Liver (tissue), 8 donors: ENCODE measurements at regions not wholly inside any gene's neighbourhood (a gene's known extent, or its start where the extent isn't known, plus 50 kb on each side); places are given as distances from the start of the nearest gene placed in this dataset.

ENCODE experiments used
- DNase-seq: peaks from one replicate; pipeline ENCODE4 v3.0.0-alpha.2; 2017; ENCODE audit warnings: low spot score
- H3K27ac ChIP-seq, 2 donors: one replicate each; pipeline ENCODE4 v1.7.0; 2013; ENCODE audit warnings: inconsistent platforms in 2 of 2, low read length in 2 of 2, control low read depth in 1 of 2, low read depth in 1 of 2, mild to moderate bottlenecking in 1 of 2
- H3K27me3 ChIP-seq, 4 donors: one replicate each; pipeline versions ENCODE4 v1.6.1 to v1.7.0; 2013; ENCODE audit warnings: low read length in 3 of 4, inconsistent platforms in 1 of 4, mild to moderate bottlenecking in 1 of 4, moderate library complexity in 1 of 4; ENCODE audit not compliant: control insufficient read depth in 4 of 4, insufficient read depth in 4 of 4
- H3K36me3 ChIP-seq, 4 donors: one replicate each; pipeline versions ENCODE4 v1.6.1 to v1.7.0; 2013; ENCODE audit warnings: low read length in 3 of 4, mild to moderate bottlenecking in 3 of 4, low read depth in 1 of 4, moderate library complexity in 1 of 4; ENCODE audit not compliant: control insufficient read depth in 4 of 4, insufficient read depth in 3 of 4
- H3K4me1 ChIP-seq, 4 donors: one replicate each; pipeline versions ENCODE4 v1.6.1 to v1.7.0; 2013; ENCODE audit warnings: low read length in 3 of 4, mild to moderate bottlenecking in 3 of 4, moderate library complexity in 1 of 4; ENCODE audit not compliant: control insufficient read depth in 4 of 4, insufficient read depth in 4 of 4
- H3K4me3 ChIP-seq, 3 donors: one replicate each; pipeline versions ENCODE4 v1.6.1 to v1.7.0; 2013; ENCODE audit warnings: low read length in 3 of 3, control low read depth in 1 of 3, low read depth in 1 of 3, mild to moderate bottlenecking in 1 of 3
- H3K9ac ChIP-seq, 2 donors: one replicate each; pipeline ENCODE4 v1.7.0; 2013; ENCODE audit warnings: low read length in 2 of 2, mild to moderate bottlenecking in 2 of 2, moderate library complexity in 2 of 2, control low read depth in 1 of 2, low read depth in 1 of 2
- H3K9me3 ChIP-seq, 4 donors: one replicate each; pipeline versions ENCODE4 v1.6.1 to v1.7.0; 2013; ENCODE audit warnings: low read length in 3 of 4; ENCODE audit not compliant: control insufficient read depth in 4 of 4
- CTCF ChIP-seq: fragments of 150-350 bp; IDR thresholded peaks from 2 replicates; pipeline ENCODE4 v1.5.1; 2017; ENCODE audit warnings: improper control_type of control experiment, low read depth, low read length; ENCODE audit not compliant: missing input control
- EGR1 ChIP-seq, 2 donors: IDR thresholded peaks; 2 replicates each; pipeline ENCODE4 v1.6.1; 2016 to 2018; ENCODE audit warnings: antibody characterized with exemption in 2 of 2, low read depth in 2 of 2
- FOXA2 ChIP-seq: IDR thresholded peaks from 2 replicates; pipeline ENCODE4 v1.6.1; 2016; ENCODE audit warnings: antibody characterized with exemption
- HNF4A ChIP-seq, 2 donors: conservative IDR thresholded peaks; 2 replicates each; pipeline ENCODE4 v1.6.1; 2016; ENCODE audit warnings: antibody characterized with exemption in 2 of 2, mild to moderate bottlenecking in 2 of 2
- HNF4G ChIP-seq: IDR thresholded peaks from 2 replicates; pipeline ENCODE4 v1.6.1; 2016; ENCODE audit warnings: antibody characterized with exemption
- MAX ChIP-seq: IDR thresholded peaks from 2 replicates; pipeline ENCODE4 v1.6.1; 2016; ENCODE audit warnings: antibody characterized with exemption
- NR2F2 ChIP-seq: IDR thresholded peaks from 2 replicates; pipeline ENCODE4 v1.6.1; 2016; ENCODE audit warnings: antibody characterized with exemption
- RAD21 ChIP-seq, 2 donors: IDR thresholded peaks; 2 replicates each; pipeline ENCODE4 v1.6.1; 2016; ENCODE audit warnings: antibody characterized with exemption in 2 of 2, mild to moderate bottlenecking in 2 of 2
- REST ChIP-seq: IDR thresholded peaks from 2 replicates; pipeline ENCODE4 v1.6.1; 2016; ENCODE audit warnings: antibody characterized with exemption, mild to moderate bottlenecking
- RXRA ChIP-seq, 2 donors: IDR thresholded peaks; 2 replicates each; pipeline ENCODE4 v1.6.1; 2017 to 2018; ENCODE audit warnings: antibody characterized with exemption in 2 of 2, mild to moderate bottlenecking in 1 of 2
- SP1 ChIP-seq: IDR thresholded peaks from 2 replicates; pipeline ENCODE4 v1.6.1; 2018; ENCODE audit warnings: antibody characterized with exemption, mild to moderate bottlenecking
- TAF1 ChIP-seq: conservative IDR thresholded peaks from 2 replicates; pipeline ENCODE4 v1.6.1; 2016; ENCODE audit warnings: antibody characterized with exemption, mild to moderate bottlenecking
- YY1 ChIP-seq: IDR thresholded peaks from 2 replicates; pipeline ENCODE4 v1.6.1; 2016; ENCODE audit warnings: antibody characterized with exemption, mild to moderate bottlenecking
- ZBTB33 ChIP-seq: IDR thresholded peaks from 2 replicates; pipeline ENCODE4 v1.6.1; 2016; ENCODE audit warnings: antibody characterized with exemption
- WGBS: extraction: QIAGEN DNeasy Blood & Tissue Kit; methylation state at CpG from one replicate; pipeline ENCODE4 v1.1.7; 2013; 5-methylcytosine and 5-hydroxymethylcytosine counted together
- donor health status: healthy.
- donor health status: healthy.
- donor health status: healthy.
- donor health status: healthy.
- donor health status: healthy.

- no peak for TF ChIP-seq MAX
- TF ChIP-seq CTCF = no peak
- no peak for TF ChIP-seq HNF4G
Measured at GRCh38 chr2:15745350-15745749, 153.7 kb downstream of the DDX1 start (continued).

- Histone ChIP-seq H3K4me3 (no peak overlapping the region), H3K9ac (no peak overlapping the region), H3K4me1 (peaks cover 0 to 3% (median 0%) of the 10 kb centered on the region in 4 donors), H3K36me3 (no peaks in the 10 kb centered on the region), H3K27ac (no peak overlapping the region), H3K27me3 (no peaks in the 10 kb centered on the region), H3K9me3 (no peaks in the 10 kb centered on the region)
- WGBS = 70% methylated on average over 6 of the region's 6 CpGs
- TF ChIP-seq MAX (no peak), RXRA (IDR thresholded peaks at IDR 0.05) (no peak), RAD21 (IDR thresholded peaks at IDR 0.05) (no peak), HNF4A (conservative IDR thresholded peaks at IDR 0.05) (no peak), REST (no peak), EGR1 (IDR thresholded peaks at IDR 0.05; ENCODE audit: low read depth in 2 of 2) (no peak), TAF1 (no peak), NR2F2 (no peak), YY1 (no peak), SP1 (no peak), ZBTB33 (no peak), FOXA2 (no peak)
- no peak for DNase-seq
Measured at GRCh38 chr2:15745907-15746702, 154.4 kb downstream of the DDX1 start.
